ENCODE measurements at regions not wholly inside any gene's neighbourhood (a gene's known extent, or its start where the extent isn't known, plus 50 kb on each side); places are given as distances from the start of the nearest gene placed in this dataset.

DNA sequence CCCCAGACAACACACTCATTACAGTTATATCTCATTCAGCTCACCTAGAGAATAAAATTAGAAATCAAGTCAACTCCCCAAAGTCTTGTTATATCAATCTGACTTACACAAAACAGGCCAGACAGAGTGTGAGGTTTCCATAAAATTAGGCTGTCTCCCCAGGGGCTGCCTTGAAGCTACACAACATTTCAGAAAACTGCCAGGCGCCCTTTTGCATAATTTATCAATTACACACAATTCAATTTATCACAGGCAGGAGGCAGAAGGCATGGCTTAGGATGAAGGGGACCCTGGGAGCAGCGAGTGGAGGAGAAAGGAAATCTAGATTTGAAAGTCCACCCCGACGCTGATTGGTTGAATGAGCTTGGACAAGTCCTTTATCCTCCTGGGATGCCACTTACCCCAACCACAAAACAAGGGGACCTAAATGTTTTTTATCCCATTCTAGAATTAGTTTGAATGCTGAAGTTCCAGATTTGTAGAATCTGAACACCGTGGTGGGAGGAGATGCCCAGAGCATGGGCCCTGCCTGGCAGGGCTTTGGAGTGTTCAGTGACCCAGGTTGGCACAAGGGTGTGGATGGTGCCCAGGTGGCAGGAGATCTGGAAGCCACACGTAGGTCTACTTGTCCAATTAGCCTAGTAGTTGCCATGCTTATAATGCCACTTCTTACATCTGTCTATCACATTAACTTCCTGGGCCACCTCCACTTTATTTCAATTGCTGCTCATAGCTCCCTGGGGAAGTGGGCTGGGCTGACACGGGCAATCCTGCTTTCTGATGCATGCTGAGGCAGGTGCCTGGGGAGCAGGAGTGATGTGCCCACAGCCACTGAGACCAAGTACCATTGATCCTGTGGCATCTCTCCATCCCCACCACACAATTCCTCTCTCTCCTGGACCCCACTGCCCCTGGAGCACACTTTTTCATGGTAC is 119.8 kb upstream of the TLE3 start:
- TF ChIP-seq CREB1 (IDR thresholded peaks at IDR 0.05; ENCODE audit: low read depth), result no peak
- no peak for TF ChIP-seq TAF1 (IDR thresholded peaks at IDR 0.05; ENCODE audit: low read depth)
- no peak for TF ChIP-seq EP300 (IDR thresholded peaks at IDR 0.05; ENCODE audit: borderline replicate concordance)
- TF ChIP-seq, protein P1, sequence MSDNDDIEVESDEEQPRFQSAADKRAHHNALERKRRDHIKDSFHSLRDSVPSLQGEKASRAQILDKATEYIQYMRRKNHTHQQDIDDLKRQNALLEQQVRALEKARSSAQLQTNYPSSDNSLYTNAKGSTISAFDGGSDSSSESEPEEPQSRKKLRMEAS (IDR thresholded peaks at IDR 0.05), result no peak
- TF ChIP-seq TCF12 (IDR thresholded peaks at IDR 0.05; ENCODE audit: low read depth), result no peak
- no peak for TF ChIP-seq RAD21 (IDR thresholded peaks at IDR 0.05; ENCODE audit: low read depth)
- TF ChIP-seq ZBTB7A (IDR thresholded peaks at IDR 0.05; ENCODE audit: low read depth), result no peak
- TF ChIP-seq YY1 (IDR thresholded peaks at IDR 0.05; ENCODE audit: low read depth), result no peak
- TF ChIP-seq, protein P2, sequence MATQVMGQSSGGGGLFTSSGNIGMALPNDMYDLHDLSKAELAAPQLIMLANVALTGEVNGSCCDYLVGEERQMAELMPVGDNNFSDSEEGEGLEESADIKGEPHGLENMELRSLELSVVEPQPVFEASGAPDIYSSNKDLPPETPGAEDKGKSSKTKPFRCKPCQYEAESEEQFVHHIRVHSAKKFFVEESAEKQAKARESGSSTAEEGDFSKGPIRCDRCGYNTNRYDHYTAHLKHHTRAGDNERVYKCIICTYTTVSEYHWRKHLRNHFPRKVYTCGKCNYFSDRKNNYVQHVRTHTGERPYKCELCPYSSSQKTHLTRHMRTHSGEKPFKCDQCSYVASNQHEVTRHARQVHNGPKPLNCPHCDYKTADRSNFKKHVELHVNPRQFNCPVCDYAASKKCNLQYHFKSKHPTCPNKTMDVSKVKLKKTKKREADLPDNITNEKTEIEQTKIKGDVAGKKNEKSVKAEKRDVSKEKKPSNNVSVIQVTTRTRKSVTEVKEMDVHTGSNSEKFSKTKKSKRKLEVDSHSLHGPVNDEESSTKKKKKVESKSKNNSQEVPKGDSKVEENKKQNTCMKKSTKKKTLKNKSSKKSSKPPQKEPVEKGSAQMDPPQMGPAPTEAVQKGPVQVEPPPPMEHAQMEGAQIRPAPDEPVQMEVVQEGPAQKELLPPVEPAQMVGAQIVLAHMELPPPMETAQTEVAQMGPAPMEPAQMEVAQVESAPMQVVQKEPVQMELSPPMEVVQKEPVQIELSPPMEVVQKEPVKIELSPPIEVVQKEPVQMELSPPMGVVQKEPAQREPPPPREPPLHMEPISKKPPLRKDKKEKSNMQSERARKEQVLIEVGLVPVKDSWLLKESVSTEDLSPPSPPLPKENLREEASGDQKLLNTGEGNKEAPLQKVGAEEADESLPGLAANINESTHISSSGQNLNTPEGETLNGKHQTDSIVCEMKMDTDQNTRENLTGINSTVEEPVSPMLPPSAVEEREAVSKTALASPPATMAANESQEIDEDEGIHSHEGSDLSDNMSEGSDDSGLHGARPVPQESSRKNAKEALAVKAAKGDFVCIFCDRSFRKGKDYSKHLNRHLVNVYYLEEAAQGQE (IDR thresholded peaks at IDR 0.05; ENCODE audit: low read depth), result no peak
- no peak for TF ChIP-seq EGR1 (IDR thresholded peaks at IDR 0.05)
- TF ChIP-seq FOXM1 (IDR thresholded peaks at IDR 0.05; ENCODE audit: borderline replicate concordance, low read depth), result no peak
- no peak for TF ChIP-seq TEAD4 (IDR thresholded peaks at IDR 0.05)
- TF ChIP-seq CEBPB (IDR thresholded peaks at IDR 0.05), result no peak

DNA sequence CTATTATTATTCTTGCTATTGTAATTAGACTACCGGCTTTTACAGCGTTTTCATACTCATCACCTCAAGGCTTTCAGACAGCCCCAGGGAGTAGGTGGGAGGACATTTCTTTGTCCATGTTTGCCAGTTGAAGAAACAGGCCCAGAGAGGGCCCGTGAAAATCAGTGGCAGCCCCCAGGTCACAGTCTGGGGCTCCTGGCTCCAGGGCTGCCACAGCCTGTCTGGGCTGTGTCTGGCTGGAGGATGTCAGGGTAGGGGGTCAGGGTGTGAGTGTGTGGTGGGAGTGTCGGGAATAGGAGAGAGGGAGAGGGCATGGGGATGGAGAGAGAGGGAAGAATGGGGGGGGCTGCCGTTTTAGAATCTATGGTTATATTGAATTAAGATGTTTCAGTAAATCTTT is 118.2 kb upstream of the TLE3 start:
- TF ChIP-seq TCF12 (IDR thresholded peaks at IDR 0.05; ENCODE audit: low read depth), result no peak
- no peak for TF ChIP-seq RAD21 (IDR thresholded peaks at IDR 0.05; ENCODE audit: low read depth)
- TF ChIP-seq EP300 (IDR thresholded peaks at IDR 0.05; ENCODE audit: borderline replicate concordance), result no peak
- no peak for TF ChIP-seq FOXM1 (IDR thresholded peaks at IDR 0.05; ENCODE audit: borderline replicate concordance, low read depth)
- TF ChIP-seq EGR1 (IDR thresholded peaks at IDR 0.05), result no peak
- no peak for TF ChIP-seq TEAD4 (IDR thresholded peaks at IDR 0.05)
- no peak for TF ChIP-seq NFIC (IDR thresholded peaks at IDR 0.05)
- TF ChIP-seq TAF1 (IDR thresholded peaks at IDR 0.05; ENCODE audit: low read depth), result no peak
- TF ChIP-seq, protein P3, sequence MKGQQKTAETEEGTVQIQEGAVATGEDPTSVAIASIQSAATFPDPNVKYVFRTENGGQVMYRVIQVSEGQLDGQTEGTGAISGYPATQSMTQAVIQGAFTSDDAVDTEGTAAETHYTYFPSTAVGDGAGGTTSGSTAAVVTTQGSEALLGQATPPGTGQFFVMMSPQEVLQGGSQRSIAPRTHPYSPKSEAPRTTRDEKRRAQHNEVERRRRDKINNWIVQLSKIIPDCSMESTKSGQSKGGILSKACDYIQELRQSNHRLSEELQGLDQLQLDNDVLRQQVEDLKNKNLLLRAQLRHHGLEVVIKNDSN (IDR thresholded peaks at IDR 0.05), result no peak
- TF ChIP-seq YY1 (IDR thresholded peaks at IDR 0.05; ENCODE audit: low read depth), result no peak
- TF ChIP-seq CREB1 (IDR thresholded peaks at IDR 0.05; ENCODE audit: low read depth), result no peak
- TF ChIP-seq, protein P1 (IDR thresholded peaks at IDR 0.05), result no peak
- TF ChIP-seq CEBPB (IDR thresholded peaks at IDR 0.05), result no peak
- no peak for TF ChIP-seq ZBTB7A (IDR thresholded peaks at IDR 0.05; ENCODE audit: low read depth)

GRCh38 chr15:70214941-70215635 is 117.4 kb upstream of the TLE3 start:
- TF ChIP-seq TAF1 (IDR thresholded peaks at IDR 0.05; ENCODE audit: low read depth), result no peak
- no peak for TF ChIP-seq YY1 (IDR thresholded peaks at IDR 0.05; ENCODE audit: low read depth)
- TF ChIP-seq ZBTB7A (IDR thresholded peaks at IDR 0.05; ENCODE audit: low read depth), result no peak
- TF ChIP-seq, protein P3 (IDR thresholded peaks at IDR 0.05), result no peak
- peak; percentile 41; the same call in 1 of the 2 replicates for TF ChIP-seq TEAD4 (IDR thresholded peaks at IDR 0.05)

- no peak for TF ChIP-seq TCF12 (IDR thresholded peaks at IDR 0.05; ENCODE audit: low read depth)
- TF ChIP-seq, protein P1 (IDR thresholded peaks at IDR 0.05), result no peak
- TF ChIP-seq RAD21 (IDR thresholded peaks at IDR 0.05; ENCODE audit: low read depth), result peak; percentile 28; the same call in 1 of the 2 replicates
- no peak for TF ChIP-seq EP300 (IDR thresholded peaks at IDR 0.05; ENCODE audit: borderline replicate concordance)
- 0 out of 2 replicates have a peak, but pooled peaks have one; percentile 7 for TF ChIP-seq NFIC (IDR thresholded peaks at IDR 0.05)
Observed at GRCh38 chr15:70214276-70214675, 116.6 kb upstream of the TLE3 start.

GRCh38 chr15:70213794-70214193 is 116.1 kb upstream of the TLE3 start:
- TF ChIP-seq TAF1 (IDR thresholded peaks at IDR 0.05; ENCODE audit: low read depth) (no peak), NFIC (IDR thresholded peaks at IDR 0.05) (no peak)

- TF ChIP-seq, protein P3 (IDR thresholded peaks at IDR 0.05), result no peak
- no peak for TF ChIP-seq CREB1 (IDR thresholded peaks at IDR 0.05; ENCODE audit: low read depth)
- TF ChIP-seq, protein P2 (IDR thresholded peaks at IDR 0.05; ENCODE audit: low read depth), result no peak
- TF ChIP-seq TEAD4 (IDR thresholded peaks at IDR 0.05), result no peak
- TF ChIP-seq EP300 (IDR thresholded peaks at IDR 0.05; ENCODE audit: borderline replicate concordance), result no peak
- no peak for TF ChIP-seq CEBPB (IDR thresholded peaks at IDR 0.05)
- TF ChIP-seq, protein P1 (IDR thresholded peaks at IDR 0.05), result no peak
- TF ChIP-seq RAD21 (IDR thresholded peaks at IDR 0.05; ENCODE audit: low read depth), result no peak
- TF ChIP-seq NFIC (IDR thresholded peaks at IDR 0.05), result no peak
- TF ChIP-seq EGR1 (IDR thresholded peaks at IDR 0.05), result no peak
- TF ChIP-seq YY1 (IDR thresholded peaks at IDR 0.05; ENCODE audit: low read depth), result no peak
- TF ChIP-seq FOXM1 (IDR thresholded peaks at IDR 0.05; ENCODE audit: borderline replicate concordance, low read depth), result no peak
- TF ChIP-seq ZBTB7A (IDR thresholded peaks at IDR 0.05; ENCODE audit: low read depth), result no peak
- TF ChIP-seq TAF1 (IDR thresholded peaks at IDR 0.05; ENCODE audit: low read depth), result no peak
- no peak for TF ChIP-seq TCF12 (IDR thresholded peaks at IDR 0.05; ENCODE audit: low read depth)
Observed at GRCh38 chr15:70212963-70213315, 115.2 kb upstream of the TLE3 start.

All from Ishikawa (cell line).